ENCODE measurements at regions not wholly inside any gene's neighbourhood (a gene's known extent, or its start where the extent isn't known, plus 50 kb on each side); places are given as distances from the start of the nearest gene placed in this dataset.

DNA sequence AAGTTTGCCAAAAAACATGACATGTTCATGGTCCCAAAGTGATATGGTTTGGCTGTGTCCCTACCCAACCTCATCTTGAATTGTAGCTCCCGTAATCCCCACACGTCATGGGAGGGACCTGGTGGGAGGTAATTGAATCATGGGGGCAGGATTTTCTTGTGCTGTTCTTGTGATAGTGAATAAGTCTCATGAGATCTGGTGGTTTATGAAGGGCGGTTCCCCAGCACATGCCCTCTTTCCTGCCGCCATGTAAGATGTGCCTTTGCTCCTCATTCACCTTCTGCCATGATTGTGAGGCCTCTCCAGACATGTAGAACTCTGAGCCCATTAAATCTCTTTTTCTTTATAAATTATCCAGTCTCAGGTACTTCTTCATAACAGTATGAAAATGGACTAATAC, 322.1 kb downstream of the MED10 start:
- DNase-seq (ENCODE audit: low read depth), result no peak
- TF ChIP-seq, protein P1, sequence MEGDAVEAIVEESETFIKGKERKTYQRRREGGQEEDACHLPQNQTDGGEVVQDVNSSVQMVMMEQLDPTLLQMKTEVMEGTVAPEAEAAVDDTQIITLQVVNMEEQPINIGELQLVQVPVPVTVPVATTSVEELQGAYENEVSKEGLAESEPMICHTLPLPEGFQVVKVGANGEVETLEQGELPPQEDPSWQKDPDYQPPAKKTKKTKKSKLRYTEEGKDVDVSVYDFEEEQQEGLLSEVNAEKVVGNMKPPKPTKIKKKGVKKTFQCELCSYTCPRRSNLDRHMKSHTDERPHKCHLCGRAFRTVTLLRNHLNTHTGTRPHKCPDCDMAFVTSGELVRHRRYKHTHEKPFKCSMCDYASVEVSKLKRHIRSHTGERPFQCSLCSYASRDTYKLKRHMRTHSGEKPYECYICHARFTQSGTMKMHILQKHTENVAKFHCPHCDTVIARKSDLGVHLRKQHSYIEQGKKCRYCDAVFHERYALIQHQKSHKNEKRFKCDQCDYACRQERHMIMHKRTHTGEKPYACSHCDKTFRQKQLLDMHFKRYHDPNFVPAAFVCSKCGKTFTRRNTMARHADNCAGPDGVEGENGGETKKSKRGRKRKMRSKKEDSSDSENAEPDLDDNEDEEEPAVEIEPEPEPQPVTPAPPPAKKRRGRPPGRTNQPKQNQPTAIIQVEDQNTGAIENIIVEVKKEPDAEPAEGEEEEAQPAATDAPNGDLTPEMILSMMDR (IDR thresholded peaks at IDR 0.05; ENCODE audit: insufficient read depth, low read length), result no peak
- H3K4me3 ChIP-seq (ENCODE audit: low read depth, low read length), result no peak overlapping the region

DNA sequence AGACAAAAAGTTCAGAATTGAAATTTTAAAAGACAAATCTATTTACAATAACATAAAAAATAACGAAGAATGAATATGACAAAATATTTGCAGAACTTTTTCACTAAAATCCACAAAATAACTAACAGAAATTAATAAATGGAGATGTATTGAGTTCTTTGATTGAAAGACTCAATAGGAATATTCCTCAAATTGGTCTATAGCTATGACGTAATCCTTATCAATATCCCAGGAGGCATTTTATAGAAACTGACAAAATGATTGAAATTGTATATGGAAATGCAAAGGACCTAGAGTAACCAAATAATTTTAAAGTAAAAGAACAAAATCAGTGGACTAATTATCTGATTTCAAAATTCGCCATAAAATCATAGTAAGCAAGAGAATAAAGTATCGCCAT, 328.7 kb downstream of the MED10 start:
- TF ChIP-seq, protein P1 (IDR thresholded peaks at IDR 0.05; ENCODE audit: insufficient read depth, low read length), result no peak
- DNase-seq (ENCODE audit: low read depth), result no peak
- H3K4me3 ChIP-seq (ENCODE audit: low read depth, low read length), result no peak overlapping the region

DNA sequence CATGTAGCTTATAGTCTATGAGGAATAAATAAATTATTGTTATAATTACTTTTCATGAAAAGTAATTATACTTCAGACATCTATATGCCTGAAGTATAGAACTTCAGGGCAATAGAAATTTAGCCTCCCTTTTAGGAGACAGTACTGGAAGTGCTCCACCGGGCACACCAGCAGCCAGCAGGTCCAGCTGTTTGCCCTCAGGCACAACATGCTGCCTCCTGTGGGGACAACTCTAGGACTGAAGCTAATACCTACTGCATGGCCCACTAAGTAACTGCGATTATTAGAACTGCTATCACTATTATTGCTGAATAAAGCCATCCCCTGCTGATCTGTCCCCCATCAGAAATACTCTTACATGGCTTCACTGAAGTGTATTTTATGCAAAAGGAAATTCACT, 329.6 kb downstream of the MED10 start:
- DNase-seq (ENCODE audit: low read depth), result no peak
- TF ChIP-seq, protein P1 (IDR thresholded peaks at IDR 0.05; ENCODE audit: insufficient read depth, low read length), result no peak
- H3K4me3 ChIP-seq (ENCODE audit: low read depth, low read length), result no peak overlapping the region

DNA sequence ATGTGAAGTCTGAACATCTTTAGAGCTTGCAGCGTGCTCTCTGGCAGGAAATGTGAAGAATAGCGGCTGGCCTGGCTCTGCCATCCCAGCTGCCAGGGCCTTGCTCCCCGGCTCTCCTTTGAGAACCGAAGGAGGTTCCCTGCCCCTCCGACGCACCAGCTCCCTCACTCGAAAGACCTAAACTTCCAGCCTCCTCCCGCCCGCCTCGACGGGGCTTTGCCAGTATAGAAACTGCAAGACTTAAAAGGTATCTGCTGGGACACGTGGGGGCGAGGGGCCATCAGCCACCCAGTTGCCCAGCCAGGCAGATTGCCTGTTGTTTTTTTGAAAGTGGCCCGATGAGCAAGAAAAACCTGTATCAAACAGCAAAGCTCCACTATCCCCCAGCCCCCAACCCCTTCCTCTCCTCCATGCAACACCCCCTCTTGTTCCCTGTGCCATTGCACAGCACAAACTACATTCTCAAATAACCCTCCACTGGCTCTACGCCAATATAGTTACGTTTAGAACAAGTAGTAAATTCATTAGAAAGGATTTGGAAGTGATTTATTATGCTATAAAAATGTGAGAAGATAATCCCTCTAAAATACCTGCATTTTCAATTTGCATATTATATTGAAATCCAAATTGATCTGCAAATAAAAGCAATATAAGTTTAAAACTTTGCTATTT, 331.9 kb downstream of the MED10 start:
- no peak for DNase-seq (ENCODE audit: low read depth)
- TF ChIP-seq, protein P1 (IDR thresholded peaks at IDR 0.05; ENCODE audit: insufficient read depth, low read length), result no peak
- H3K4me3 ChIP-seq (ENCODE audit: low read depth, low read length), result no peak overlapping the region

DNA sequence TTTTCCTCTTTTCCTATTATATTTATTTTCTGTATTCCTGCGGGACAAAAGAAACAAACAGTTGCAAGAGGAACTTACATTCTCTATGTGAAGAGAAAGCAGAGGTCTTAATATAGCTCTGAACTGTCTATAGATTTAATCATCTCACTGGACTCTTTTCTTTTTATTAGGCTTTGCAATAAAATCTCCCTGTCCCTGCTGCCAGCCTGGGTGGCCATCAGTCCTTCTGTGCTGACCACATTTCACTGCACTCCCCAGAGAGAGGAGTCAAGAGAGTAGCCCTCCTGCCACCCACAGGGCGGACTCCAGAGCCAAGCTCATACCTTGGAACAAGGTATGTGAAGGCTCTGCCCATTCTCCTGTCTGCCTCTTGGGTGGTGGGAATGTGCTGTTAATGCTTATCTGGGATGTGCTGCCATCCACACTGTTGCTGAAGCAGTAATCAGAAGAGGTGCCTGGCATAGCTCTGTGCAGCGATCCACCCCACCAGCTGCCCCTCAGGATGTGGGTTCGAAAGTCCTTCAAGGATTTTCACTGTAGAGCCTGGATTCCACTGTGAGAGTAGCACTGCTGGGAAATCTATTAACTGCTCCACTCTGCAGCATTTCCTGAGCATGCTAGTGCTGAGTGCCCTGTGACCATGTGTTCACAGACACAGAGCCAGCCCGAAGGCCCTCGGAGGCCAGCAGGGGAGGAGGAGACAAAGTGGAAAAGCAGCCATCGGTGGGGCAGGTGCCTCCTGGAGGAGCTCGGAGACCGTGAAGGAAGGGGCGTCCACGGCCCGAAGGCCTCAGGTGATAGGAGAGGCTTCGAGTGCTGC, 334.6 kb downstream of the MED10 start:
- TF ChIP-seq, protein P1 (IDR thresholded peaks at IDR 0.05; ENCODE audit: insufficient read depth, low read length), result no peak
- no peak overlapping the region for H3K4me3 ChIP-seq (ENCODE audit: low read depth, low read length)
- no peak for DNase-seq (ENCODE audit: low read depth)

DNA sequence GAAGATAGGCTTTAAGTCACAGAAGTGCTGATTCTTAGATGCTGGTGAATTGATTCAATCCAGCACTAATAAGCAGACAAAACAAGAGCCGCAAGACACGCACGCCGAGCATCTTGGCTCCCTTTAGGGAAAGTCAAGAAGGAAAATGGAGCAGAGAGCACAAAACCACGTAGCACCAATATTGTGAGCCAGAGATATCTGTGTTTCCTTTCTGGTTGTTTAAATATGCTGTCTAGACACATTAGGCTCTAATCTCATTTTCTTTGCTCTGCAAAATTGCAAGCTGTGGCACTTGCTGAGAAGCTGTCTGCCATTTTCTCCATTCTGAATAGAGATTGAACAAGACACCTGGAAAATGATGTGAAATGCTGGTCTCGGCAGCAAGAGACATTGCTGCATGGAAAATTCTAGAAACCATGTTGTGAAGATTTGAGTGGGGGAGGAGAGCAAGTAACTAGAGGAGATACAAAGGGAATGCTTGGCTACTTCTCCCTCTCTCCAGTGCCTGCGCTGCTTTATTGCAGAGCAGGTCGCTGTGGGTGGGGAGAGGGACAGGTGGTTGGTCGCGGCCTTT, 336.3 kb downstream of the MED10 start:
- TF ChIP-seq, protein P1 (IDR thresholded peaks at IDR 0.05; ENCODE audit: insufficient read depth, low read length), result no peak
- H3K4me3 ChIP-seq (ENCODE audit: low read depth, low read length), result no peak overlapping the region
- no peak for DNase-seq (ENCODE audit: low read depth)
